ENCODE measurements at regions not wholly inside any gene's neighbourhood (a gene's known extent, or its start where the extent isn't known, plus 50 kb on each side); places are given as distances from the start of the nearest gene placed in this dataset.

- Histone ChIP-seq H3K4me1 (no peaks in the 10 kb centered on the region), H3K9me3 (no peaks in the 10 kb centered on the region), H3K27ac (no peak overlapping the region), H3K27me3 (ENCODE audit: low read depth) (no peaks in the 10 kb centered on the region), H3K36me3 (no peaks in the 10 kb centered on the region), H3K4me3 (no peak overlapping the region)
- no peak for TF ChIP-seq CTCF (IDR thresholded peaks at IDR 0.05)
- no peak for DNase-seq
- intact Hi-C loops (cut with DNase I), result no loop called here
- no peak for ATAC-seq
Measured at GRCh38 chr6:9437836-9438235, 977.0 kb downstream of the TFAP2A start.

DNA sequence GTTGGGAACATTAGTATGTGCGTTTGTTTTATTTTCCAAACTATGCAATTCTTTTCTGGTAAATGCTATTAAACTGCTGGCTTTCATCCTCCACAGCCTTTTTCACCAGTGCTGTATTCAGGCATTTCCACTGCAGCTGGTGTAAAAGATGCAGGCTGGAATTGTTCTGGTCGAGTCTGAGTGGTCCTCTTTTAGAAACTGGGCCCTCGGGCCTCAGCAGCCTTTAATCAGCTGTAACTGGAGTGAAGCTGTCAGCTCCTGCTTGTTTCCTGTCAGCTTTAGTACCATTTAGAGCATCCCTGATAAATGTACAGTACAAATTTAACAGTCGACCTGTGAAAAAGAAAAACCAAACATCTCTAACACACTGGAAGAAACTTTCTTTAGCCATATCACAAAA lies 979.6 kb downstream of the TFAP2A start:
- DNase-seq (no peak), ATAC-seq (no peak)
- H3K4me1 ChIP-seq, result no peaks in the 10 kb centered on the region
- intact Hi-C loops (cut with DNase I), result no loop called here
- no peaks in the 10 kb centered on the region for H3K36me3 ChIP-seq
- H3K4me3 ChIP-seq, result no peak overlapping the region
- H3K9me3 ChIP-seq, result no peaks in the 10 kb centered on the region
- TF ChIP-seq CTCF (IDR thresholded peaks at IDR 0.05), result no peak
- H3K27me3 ChIP-seq (ENCODE audit: low read depth), result no peaks in the 10 kb centered on the region
- no peak overlapping the region for H3K27ac ChIP-seq

DNA sequence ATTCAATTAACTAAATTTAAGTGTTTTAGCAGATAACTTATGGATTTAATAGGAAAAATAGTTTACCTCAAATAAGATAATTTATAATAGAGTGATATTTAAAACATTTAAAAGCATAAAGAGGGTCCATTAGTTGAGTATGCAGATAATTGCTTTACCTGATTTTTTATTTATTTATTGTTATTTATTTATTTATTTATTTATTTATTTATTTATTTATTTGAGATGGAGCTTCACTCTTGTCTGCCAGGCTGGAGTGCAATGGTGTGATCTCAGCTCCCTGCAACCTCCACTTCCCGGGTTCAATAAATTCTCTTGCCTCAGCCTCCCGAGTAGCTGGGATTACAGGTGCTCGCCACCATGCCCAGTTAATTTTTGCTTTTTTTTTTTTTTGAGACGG lies 982.9 kb downstream of the TFAP2A start:
- TF ChIP-seq CTCF (IDR thresholded peaks at IDR 0.05), result no peak
- Histone ChIP-seq H3K4me3 (no peak overlapping the region), H3K27me3 (ENCODE audit: low read depth) (no peaks in the 10 kb centered on the region), H3K36me3 (no peaks in the 10 kb centered on the region), H3K9me3 (no peaks in the 10 kb centered on the region), H3K4me1 (no peaks in the 10 kb centered on the region), H3K27ac (no peak overlapping the region)
- DNase-seq (no peak), ATAC-seq (no peak)
- intact Hi-C loops (cut with DNase I), result no loop called here

DNA sequence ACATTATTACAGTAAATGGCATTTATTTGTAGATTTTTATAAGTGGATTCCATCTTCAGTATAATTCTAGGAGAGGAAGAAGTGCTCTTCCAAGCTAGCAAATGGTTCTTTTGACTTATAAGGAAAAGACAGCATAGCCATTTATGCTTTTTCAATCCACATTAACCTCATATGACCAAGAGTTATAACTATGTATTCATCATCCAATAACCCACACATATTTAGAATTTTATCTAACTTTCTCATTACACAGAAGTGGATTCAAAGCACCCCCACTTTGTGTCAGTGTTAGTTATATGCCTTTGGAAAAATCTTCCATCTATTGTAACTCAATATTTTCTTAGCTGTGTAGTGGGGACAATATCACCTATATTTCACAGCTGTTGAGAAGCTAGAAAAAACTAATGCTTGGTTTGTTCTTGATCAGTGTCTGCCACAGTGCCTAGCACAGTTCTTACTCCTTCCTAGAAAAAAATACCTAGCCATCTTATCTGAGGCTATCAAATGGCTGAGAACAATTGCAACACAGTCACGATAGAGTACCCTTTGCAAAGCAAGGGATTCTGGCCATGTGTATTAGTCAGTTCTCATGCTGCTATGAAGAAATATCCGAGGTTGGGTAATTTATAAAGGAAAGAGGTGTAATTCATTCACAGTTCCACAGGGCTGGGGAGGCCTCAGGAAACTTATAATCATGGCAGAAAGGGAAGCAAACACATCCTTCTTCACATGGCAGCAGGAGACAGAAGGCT lies 986.3 kb downstream of the TFAP2A start:
- H3K4me3 ChIP-seq, result no peak overlapping the region
- ATAC-seq (no peak), DNase-seq (no peak)
- H3K9me3 ChIP-seq, result no peaks in the 10 kb centered on the region
- no peaks in the 10 kb centered on the region for H3K27me3 ChIP-seq (ENCODE audit: low read depth)
- no peaks in the 10 kb centered on the region for H3K4me1 ChIP-seq
- intact Hi-C loops (cut with DNase I), result no loop called here
- H3K36me3 ChIP-seq, result no peaks in the 10 kb centered on the region
- TF ChIP-seq CTCF (IDR thresholded peaks at IDR 0.05), result no peak
- H3K27ac ChIP-seq, result no peak overlapping the region

DNA sequence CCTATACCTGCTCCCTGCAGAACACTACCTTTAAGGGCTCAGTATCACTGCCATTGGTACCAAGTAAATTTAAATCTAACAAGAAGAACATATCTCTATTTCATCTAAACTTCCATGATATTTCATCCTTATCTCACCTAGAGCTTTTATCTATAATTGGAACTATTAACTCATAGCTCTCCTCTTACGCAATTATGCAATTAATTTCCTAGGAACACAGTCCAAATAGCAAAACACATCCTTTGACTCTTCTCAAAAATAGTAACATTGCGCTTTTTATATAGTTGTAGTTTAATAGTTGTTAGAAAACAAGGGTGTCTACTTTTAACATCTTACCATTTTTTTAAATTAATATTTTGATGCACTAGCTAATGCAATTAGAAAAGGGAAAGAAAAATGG lies 986.8 kb upstream of the SLC35B3 start:
- H3K4me1 ChIP-seq, result no peaks in the 10 kb centered on the region
- no peaks in the 10 kb centered on the region for H3K27me3 ChIP-seq (ENCODE audit: low read depth)
- DNase-seq (no peak), ATAC-seq (no peak)
- H3K9me3 ChIP-seq, result no peaks in the 10 kb centered on the region
- intact Hi-C loops (cut with DNase I), result no loop called here
- H3K36me3 ChIP-seq, result no peaks in the 10 kb centered on the region
- no peak overlapping the region for H3K4me3 ChIP-seq
- TF ChIP-seq CTCF (IDR thresholded peaks at IDR 0.05), result no peak
- H3K27ac ChIP-seq, result no peak overlapping the region

Measured in lower lobe of right lung (tissue), 2 donors.